HCT116 (cell line): ENCODE measurements at regions not wholly inside any gene's neighbourhood (a gene's known extent, or its start where the extent isn't known, plus 50 kb on each side); places are given as distances from the start of the nearest gene placed in this dataset.
"Not testable (repeated sequence)": the region's sequence is repeated elsewhere in the genome, so short reads cannot be mapped to it uniquely, and the experiment has no call there.

Experiments
- ATAC-seq: fragments of 200-7000 bp; cut with Tn5 transposase; 2 replicates; pipeline ENCODE4 v1.9.1; 2020; ENCODE audit warnings: mild to moderate bottlenecking, moderate library complexity
- BruUV-seq: library from RNA; stranded (reverse); fragments of 400-500 nt; replicated peaks from 2 replicates; lab custom pipeline; 2021; lab: Mats Ljungman, UMichigan
- CTCF ChIA-PET: fragments of 300-600 bp; sonication (Branson Sonifier 250); formaldehyde crosslinking; loops from one replicate; lab custom pipeline; 2021; ENCODE audit warnings: antibody characterized with exemption; lab: Charles Lee
- POLR2A ChIA-PET: fragments of 300-600, 350-600 bp; sonication (Branson Sonifier 250); formaldehyde crosslinking; loops from one replicate; lab custom pipeline; 2021; ENCODE audit warnings: antibody characterized with exemption; lab: Charles Lee
- RAD21 ChIA-PET, 2 experiments: fragments of 300-600 bp; sonication (Branson Sonifier 250); formaldehyde crosslinking; loops; one replicate each; lab custom pipeline; 2023; ENCODE audit warnings: low total read pairs in 2 of 2; ENCODE audit not compliant: uncharacterized antibody in 2 of 2, unreplicated experiment in 2 of 2, low non-redundant PET in 1 of 2; lab: Charles Lee
- DNase-seq: peaks from one replicate; pipeline ENCODE4 v3.0.0-alpha.2; 2010; ENCODE audit warnings: low read depth, low spot score
- H2AFZ ChIP-seq: fragments of 200-600 bp; shearing (Covaris generic), sonication (generic); 2 replicates; pipeline ENCODE4 v1.6.1; 2017; ENCODE audit warnings: low read depth, mixed run types, mixed read lengths, antibody characterized with exemption, low read length; ENCODE audit not compliant: poor library complexity, severe bottlenecking
- H3K27ac ChIP-seq: 2 replicates; pipeline ENCODE4 v1.5.1; 2012; ENCODE audit warnings: low read depth, low read length
- H3K27me3 ChIP-seq: fragments of 200-600 bp; sonication (generic); 2 replicates; pipeline ENCODE4 v1.6.1; 2016; ENCODE audit warnings: mixed run types, low read length, mixed read lengths; ENCODE audit not compliant: insufficient read depth
- H3K36me3 ChIP-seq, 2 experiments: fragments of 200-500 bp in 1 of 2; fragments of 200-600 bp in 1 of 2; sonication (Bioruptor generic) in 1 of 2; sonication (generic) in 1 of 2; 2 replicates each; pipeline versions ENCODE4 v1.5.1 to v1.6.1; 2014 to 2016; ENCODE audit warnings: low read length in 2 of 2, inconsistent platforms in 1 of 2, mixed read lengths in 1 of 2, mixed run types in 1 of 2; ENCODE audit not compliant: insufficient read depth in 2 of 2, control insufficient read depth in 1 of 2
- H3K4me1 ChIP-seq, 2 experiments: fragments of 200-600 bp in 1 of 2; sonication (generic) in 1 of 2; 2 replicates each; pipeline versions ENCODE4 v1.5.1 to v1.6.1; 2012 to 2017; ENCODE audit warnings: low read length in 2 of 2, inconsistent platforms in 1 of 2, mild to moderate bottlenecking in 1 of 2, mixed read lengths in 1 of 2, mixed run types in 1 of 2, moderate library complexity in 1 of 2; ENCODE audit not compliant: insufficient read depth in 2 of 2, control insufficient read depth in 1 of 2
- H3K4me2 ChIP-seq: fragments of 200-600 bp; sonication (generic); 2 replicates; pipeline ENCODE4 v1.6.1; 2017; ENCODE audit warnings: mixed run types, low read length, mixed read lengths
- H3K4me3 ChIP-seq, 2 experiments: fragments of 200-600 bp in 1 of 2; sonication (generic) in 1 of 2; replicated peaks in 1 of 2; 2 replicates each; pipeline ENCODE4 v1.5.1; 2011 to 2016; ENCODE audit warnings: low read length in 2 of 2, control low read depth in 1 of 2, low read depth in 1 of 2, mild to moderate bottlenecking in 1 of 2, mixed read lengths in 1 of 2, mixed run types in 1 of 2
- H3K79me2 ChIP-seq: fragments of 200-600 bp; sonication (generic); 2 replicates; pipeline ENCODE4 v1.6.1; 2017; ENCODE audit warnings: mild to moderate bottlenecking, mixed run types, low read length, moderate library complexity, mixed read lengths; ENCODE audit not compliant: insufficient read depth
- H3K9ac ChIP-seq: fragments of 200-600 bp; sonication (generic); 2 replicates; pipeline ENCODE4 v1.6.1; 2016; ENCODE audit warnings: low read length, mixed read lengths
- H3K9me2 ChIP-seq: fragments of 200-600 bp; sonication (generic), shearing (Covaris generic); 2 replicates; pipeline ENCODE4 v1.6.1; 2017; ENCODE audit warnings: mixed run types, mild to moderate bottlenecking, moderate library complexity; ENCODE audit not compliant: insufficient read depth
- H3K9me3 ChIP-seq, 2 experiments: fragments of 200-500 bp in 1 of 2; fragments of 200-600 bp in 1 of 2; sonication (Bioruptor generic) in 1 of 2; sonication (generic) in 1 of 2; 2 replicates each; pipeline ENCODE4 v1.6.1; 2014 to 2017; ENCODE audit warnings: low read length in 2 of 2, mixed read lengths in 2 of 2, inconsistent platforms in 1 of 2, low read depth in 1 of 2, mild to moderate bottlenecking in 1 of 2, mixed run types in 1 of 2, moderate library complexity in 1 of 2; ENCODE audit not compliant: control insufficient read depth in 1 of 2, insufficient read depth in 1 of 2
- H4K20me1 ChIP-seq: fragments of 200-600 bp; sonication (generic), shearing (Covaris generic); 2 replicates; pipeline ENCODE4 v1.6.1; 2017; ENCODE audit warnings: mixed run types, mild to moderate bottlenecking, moderate library complexity; ENCODE audit not compliant: insufficient read depth
- CTCF ChIP-seq, 3 experiments: fragments of 200-600 bp in 1 of 3; sonication (generic) in 1 of 3; IDR thresholded peaks in 2 of 3; conservative IDR thresholded peaks in 1 of 3; 2 replicates each; pipeline ENCODE4 v1.5.1; 2012 to 2017; ENCODE audit warnings: low read depth in 2 of 3, low read length in 2 of 3, antibody characterized with exemption in 1 of 3, borderline replicate concordance in 1 of 3, control low read depth in 1 of 3, mild to moderate bottlenecking in 1 of 3, mixed read lengths in 1 of 3, mixed run types in 1 of 3, moderate library complexity in 1 of 3; ENCODE audit not compliant: insufficient read depth in 1 of 3
- EGR1 ChIP-seq: IDR thresholded peaks from 2 replicates; pipeline ENCODE4 v1.6.1; 2012; ENCODE audit warnings: low read depth
- POLR2AphosphoS5 ChIP-seq: IDR thresholded peaks from 2 replicates; pipeline ENCODE4 v1.6.1; 2011; ENCODE audit warnings: mild to moderate bottlenecking, low read depth, low read length, moderate library complexity
- RAD21 ChIP-seq: IDR thresholded peaks from 2 replicates; pipeline ENCODE4 v1.6.1; 2012; ENCODE audit warnings: low read depth, mild to moderate bottlenecking
- YY1 ChIP-seq: IDR thresholded peaks from 2 replicates; pipeline ENCODE4 v1.6.1; 2011; ENCODE audit warnings: low read length, low read depth, moderate library complexity, mild to moderate bottlenecking; ENCODE audit not compliant: insufficient replicate concordance; ENCODE audit errors: extremely low read depth
- intact Hi-C: fragments of 100-400 bp; cut with micrococcal nuclease; formaldehyde crosslinking; loops from 2 replicates; pipeline ENCODE4 v1.10.0; 2022

DNA sequence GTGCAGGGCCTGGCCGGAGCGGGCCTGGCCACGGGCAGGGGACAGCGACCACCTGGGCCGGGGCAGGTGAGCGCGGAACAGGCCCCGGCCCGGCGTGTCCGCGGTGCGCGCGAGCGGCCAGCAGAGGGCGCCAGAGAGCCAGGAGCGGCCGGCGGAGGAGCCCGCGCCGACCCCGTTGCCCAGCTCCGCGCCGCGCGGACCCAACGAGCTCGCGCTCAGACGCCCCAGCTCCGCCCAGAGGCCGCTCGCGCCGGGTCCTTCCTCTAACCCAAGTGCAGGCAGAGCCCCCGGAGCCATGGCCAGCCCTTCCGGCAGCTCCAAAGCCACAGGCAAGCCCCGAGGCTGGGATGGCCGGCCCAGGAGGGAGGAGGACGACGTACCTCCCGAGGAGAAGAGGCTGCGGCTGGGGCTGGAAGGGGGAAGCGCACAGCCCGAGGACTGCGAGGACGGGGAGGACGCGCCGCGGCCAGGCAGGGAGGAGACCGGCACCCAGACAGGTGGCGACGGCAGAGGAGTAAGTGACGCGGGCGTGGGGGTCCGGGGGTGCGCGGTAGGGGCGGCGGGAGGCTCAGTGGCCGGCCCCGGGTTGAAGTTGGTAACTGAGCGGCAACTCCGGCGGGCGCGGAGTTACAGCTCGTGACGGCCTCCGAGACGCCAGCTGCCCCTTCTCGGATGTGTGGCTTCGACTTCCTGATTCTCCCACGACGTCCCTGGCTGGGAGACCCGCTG is 88.1 kb downstream of the DEFB131A start:
- not testable (repeated sequence) for H3K36me3 ChIP-seq, H3K9me3 ChIP-seq, H3K9me2 ChIP-seq, H4K20me1 ChIP-seq, H3K27me3 ChIP-seq, H3K4me1 ChIP-seq
- Histone ChIP-seq H2AFZ (peak overlapping the region; percentile 45), H3K9ac (peak overlapping the region; percentile 83), H3K27ac (peak overlapping the region; percentile 71), H3K79me2 (peaks cover 23% of the 10 kb centered on the region), H3K4me3 (peak overlapping the region; percentile 70 to 78), H3K4me2 (peak overlapping the region; percentile 79)
- TSS peak; percentile 33 for BruUV-seq
- POLR2A ChIA-PET = interaction anchor here (0.7 to 1.0 kb wide), 2 partner anchors 12 to 159 kb away, joined by 3 to 4 read pairs; no protein-coding TSS in a partner anchor
- RAD21 ChIA-PET = interaction anchor here (0.6 to 1.0 kb wide), 2 partner anchors 37 to 128 kb away, joined by 3 read pairs; no protein-coding TSS in a partner anchor
- intact Hi-C loops = loop anchor here (10.0 kb wide), 1 partner anchor 483 kb away; no protein-coding TSS in a partner anchor
- DNase-seq (peak; percentile 51), ATAC-seq (peak; percentile 92)
- TF ChIP-seq CTCF (IDR thresholded peaks at IDR 0.05 in 2 of 3, conservative IDR thresholded peaks at IDR 0.05 in 1 of 3; ENCODE audit: borderline replicate concordance in 1 of 3, insufficient read depth in 1 of 3, low read depth in 2 of 3, low read length in 2 of 3) = peak; percentile 6 to 61 (median 60); a peak in 4 of 6 replicates
- peak; percentile 57 for TF ChIP-seq EGR1
- peak; percentile 66 for TF ChIP-seq POLR2AphosphoS5
- peak; percentile 23 for TF ChIP-seq YY1
- peak; percentile 48; the same call in 1 of the 2 replicates for TF ChIP-seq RAD21
- CTCF ChIA-PET = interaction anchor here (0.6 to 1.9 kb wide), 8 partner anchors 10 to 171 kb away, joined by 3 to 7 read pairs (median 4); no protein-coding TSS in a partner anchor

GRCh38 chr4:9532863-9533192 is 88.6 kb downstream of the DEFB131A start:
- H3K4me1 ChIP-seq, DNase-seq, BruUV-seq, H3K27me3 ChIP-seq, H2AFZ ChIP-seq, POLR2A ChIA-PET, ATAC-seq, H3K9me3 ChIP-seq, H3K36me3 ChIP-seq, H3K9me2 ChIP-seq, H4K20me1 ChIP-seq: not testable (repeated sequence)
- CTCF ChIA-PET = interaction anchor here (1.3 to 1.9 kb wide), 3 partner anchors 12 to 170 kb away, joined by 4 to 7 read pairs (median 6); no protein-coding TSS in a partner anchor
- Histone ChIP-seq H3K4me3 (peak overlapping the region; percentile 70 to 78), H3K9ac (peak overlapping the region; percentile 83), H3K79me2 (peaks cover 25% of the 10 kb centered on the region), H3K27ac (peak overlapping the region; percentile 71; the same call in 1 of the 2 replicates), H3K4me2 (peak overlapping the region; percentile 79)
- intact Hi-C loops = loop anchor here (10.0 kb wide), 1 partner anchor 482 kb away; no protein-coding TSS in a partner anchor
- RAD21 ChIA-PET = interaction anchor here in 1 of 2 experiments (1.0 kb wide), 1 partner anchor 37 kb away, joined by 3 read pairs; no protein-coding TSS in a partner anchor

GRCh38 chr4:9537101-9537500 is 92.9 kb downstream of the DEFB131A start:
- not testable (repeated sequence) for H2AFZ ChIP-seq

More at GRCh38 chr4:9537101-9537500, 92.9 kb downstream of the DEFB131A start:
- H3K36me3 ChIP-seq, H3K4me3 ChIP-seq, BruUV-seq, H3K9me2 ChIP-seq, CTCF ChIA-PET, H3K27ac ChIP-seq, H3K9me3 ChIP-seq, RAD21 ChIA-PET, H3K4me2 ChIP-seq, H3K4me1 ChIP-seq, DNase-seq, POLR2A ChIA-PET, H4K20me1 ChIP-seq, ATAC-seq, H3K9ac ChIP-seq, H3K27me3 ChIP-seq: not testable (repeated sequence)
- intact Hi-C loops = loop anchor here (10.0 kb wide), 1 partner anchor 478 kb away; no protein-coding TSS in a partner anchor
- peaks cover 32% of the 10 kb centered on the region for H3K79me2 ChIP-seq
